ENCODE measurements at regions not wholly inside any gene's neighbourhood (a gene's known extent, or its start where the extent isn't known, plus 50 kb on each side); places are given as distances from the start of the nearest gene placed in this dataset.

DNA sequence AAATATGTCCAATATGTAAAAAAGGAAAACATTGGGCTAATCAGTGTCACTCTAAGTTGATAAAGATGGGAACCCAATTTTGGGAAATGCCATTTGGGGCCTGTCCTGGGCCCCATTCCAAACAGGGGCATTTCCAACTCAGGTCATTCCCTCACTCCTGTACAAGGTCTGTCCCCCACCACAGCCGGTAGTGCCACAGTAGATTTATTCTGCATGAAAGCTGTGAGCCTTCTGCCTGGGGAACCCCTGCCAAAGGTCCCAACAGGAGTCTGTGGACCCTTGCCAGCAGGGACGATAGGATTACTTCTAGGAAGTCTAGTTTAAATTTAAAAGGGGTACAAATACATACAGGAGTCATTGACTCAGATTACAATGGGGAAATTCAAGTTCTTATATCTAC is 317.6 kb upstream of the GNPDA2 start:
- Histone ChIP-seq H3K36me3 (ENCODE audit: control insufficient read depth, insufficient read depth, low read length) (no peaks in the 10 kb centered on the region), H3K9ac (ENCODE audit: low read depth, low read length) (no peak overlapping the region), H3K27ac (ENCODE audit: low read depth, low read length) (no peak overlapping the region)

GRCh38 chr4:45036677-45037076 is 310.3 kb upstream of the GNPDA2 start:
- no peak overlapping the region for H3K9ac ChIP-seq (ENCODE audit: low read depth, low read length)
- no peaks in the 10 kb centered on the region for H3K36me3 ChIP-seq (ENCODE audit: control insufficient read depth, insufficient read depth, low read length)
- no peak overlapping the region for H3K4me3 ChIP-seq (ENCODE audit: low read depth, low read length)

More for the DNA sequence above, 317.6 kb upstream of the GNPDA2 start:
- no peaks in the 10 kb centered on the region for H3K4me1 ChIP-seq (ENCODE audit: control insufficient read depth, insufficient read depth, low read length)
- H3K4me3 ChIP-seq (ENCODE audit: low read depth, low read length): no peak overlapping the region
- peaks cover 20% of the 10 kb centered on the region; the same call in 1 of the 2 replicates for H3K9me3 ChIP-seq (ENCODE audit: control insufficient read depth, insufficient read depth, low read length)
- no peaks in the 10 kb centered on the region for H3K27me3 ChIP-seq (ENCODE audit: control insufficient read depth, insufficient read depth, low read length)

DNA sequence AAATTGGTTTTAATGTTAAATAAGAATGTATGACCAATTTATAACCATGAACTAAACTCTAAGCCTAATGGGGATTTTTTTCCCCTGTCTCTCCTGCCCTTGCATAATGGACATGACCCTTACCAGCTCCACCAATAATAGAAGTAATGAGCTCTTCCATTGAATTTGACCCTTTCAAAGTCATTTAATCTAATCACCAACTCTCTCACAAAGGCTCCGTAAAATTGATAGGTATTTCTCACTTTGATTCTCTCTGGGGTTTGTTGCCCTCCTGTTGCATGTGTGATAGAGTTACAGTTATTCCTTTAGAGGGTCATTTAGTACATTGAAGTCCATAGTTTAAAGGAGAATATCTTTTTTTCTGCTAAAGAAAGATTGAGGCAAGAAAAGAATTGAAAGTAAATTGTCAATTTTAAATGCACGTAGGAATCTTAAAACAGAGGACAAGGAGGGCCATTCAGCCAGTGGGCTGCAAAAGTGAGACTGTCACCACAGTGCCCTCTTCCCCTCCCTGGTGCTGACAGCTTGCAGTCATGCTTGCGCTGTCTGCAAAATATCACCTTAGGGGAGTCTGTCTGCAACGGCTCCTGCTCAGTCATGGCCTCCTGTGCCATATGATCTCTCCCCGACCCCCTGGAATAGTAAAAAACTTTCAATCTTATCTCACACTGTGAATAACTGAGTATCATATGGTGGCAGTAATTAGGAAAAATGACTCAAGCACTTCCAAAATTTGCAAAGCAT is 307.5 kb upstream of the GNPDA2 start:
- H3K4me3 ChIP-seq (ENCODE audit: low read depth, low read length): no peak overlapping the region
- no peak overlapping the region for H3K27ac ChIP-seq (ENCODE audit: low read depth, low read length)
- H3K9me3 ChIP-seq (ENCODE audit: control insufficient read depth, insufficient read depth, low read length): no peaks in the 10 kb centered on the region
- H3K36me3 ChIP-seq (ENCODE audit: control insufficient read depth, insufficient read depth, low read length): no peaks in the 10 kb centered on the region
- H3K9ac ChIP-seq (ENCODE audit: low read depth, low read length): no peak overlapping the region
- no peaks in the 10 kb centered on the region for H3K27me3 ChIP-seq (ENCODE audit: control insufficient read depth, insufficient read depth, low read length)
- H3K4me1 ChIP-seq (ENCODE audit: control insufficient read depth, insufficient read depth, low read length): peaks cover 15% of the 10 kb centered on the region

More at GRCh38 chr4:45036677-45037076, 310.3 kb upstream of the GNPDA2 start:
- H3K27me3 ChIP-seq (ENCODE audit: control insufficient read depth, insufficient read depth, low read length): no peaks in the 10 kb centered on the region
- peaks cover 15% of the 10 kb centered on the region for H3K4me1 ChIP-seq (ENCODE audit: control insufficient read depth, insufficient read depth, low read length)
- H3K9me3 ChIP-seq (ENCODE audit: control insufficient read depth, insufficient read depth, low read length): peaks cover 3% of the 10 kb centered on the region; the same call in 1 of the 2 replicates
- peak overlapping the region; percentile 64 for H3K27ac ChIP-seq (ENCODE audit: low read depth, low read length)

DNA sequence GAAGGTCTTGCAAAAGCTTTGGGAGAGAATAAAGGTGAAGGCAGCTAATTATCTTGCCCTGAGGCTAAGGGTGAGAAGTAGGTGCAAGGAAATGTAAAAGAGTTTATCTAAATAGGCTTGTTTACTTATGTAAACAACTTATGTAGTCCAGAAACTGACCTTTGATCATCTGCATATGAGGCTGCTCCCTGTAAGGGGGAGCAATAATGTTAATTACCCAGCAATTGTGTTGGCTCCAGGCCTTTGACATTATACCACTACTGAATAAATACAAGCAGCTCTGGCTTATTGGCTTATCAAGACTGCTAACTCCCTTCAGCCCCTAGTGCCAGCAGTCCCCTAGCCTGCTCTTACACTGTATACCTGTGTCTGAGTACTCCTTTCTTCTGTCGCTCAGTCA is 303.7 kb upstream of the GNPDA2 start:
- no peak overlapping the region for H3K27ac ChIP-seq (ENCODE audit: low read depth, low read length)
- H3K4me1 ChIP-seq (ENCODE audit: control insufficient read depth, insufficient read depth, low read length): peaks cover 3% of the 10 kb centered on the region; the same call in 1 of the 2 replicates
- H3K9me3 ChIP-seq (ENCODE audit: control insufficient read depth, insufficient read depth, low read length): no peaks in the 10 kb centered on the region
- no peaks in the 10 kb centered on the region for H3K27me3 ChIP-seq (ENCODE audit: control insufficient read depth, insufficient read depth, low read length)
- no peak overlapping the region for H3K4me3 ChIP-seq (ENCODE audit: low read depth, low read length)
- no peak overlapping the region for H3K9ac ChIP-seq (ENCODE audit: low read depth, low read length)
- H3K36me3 ChIP-seq (ENCODE audit: control insufficient read depth, insufficient read depth, low read length): no peaks in the 10 kb centered on the region

DNA sequence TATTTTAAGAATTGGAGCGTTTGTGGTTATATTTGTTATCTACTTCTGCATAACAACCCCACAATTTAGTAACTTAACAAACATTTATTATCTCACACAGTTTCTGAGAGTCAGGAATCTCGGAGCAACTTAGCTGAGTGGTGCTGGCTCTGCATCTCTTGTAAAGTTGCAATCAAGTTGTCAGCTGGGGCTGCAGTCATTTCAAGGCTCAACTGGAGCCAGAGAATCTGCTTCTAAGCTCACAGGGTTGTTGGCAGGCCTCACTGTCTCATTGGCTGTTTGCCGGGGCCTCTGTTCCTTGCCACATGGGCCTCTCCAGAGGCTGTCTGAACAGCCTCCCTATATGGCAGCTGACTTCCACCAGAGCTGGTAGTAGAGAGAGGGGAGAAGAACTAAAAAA is 281.2 kb upstream of the GNPDA2 start:
- Histone ChIP-seq H3K9me3 (ENCODE audit: control insufficient read depth, insufficient read depth, low read length) (no peaks in the 10 kb centered on the region), H3K27ac (ENCODE audit: low read depth, low read length) (no peak overlapping the region), H3K4me1 (ENCODE audit: control insufficient read depth, insufficient read depth, low read length) (peaks cover 16% of the 10 kb centered on the region), H3K4me3 (ENCODE audit: low read depth, low read length) (no peak overlapping the region), H3K27me3 (ENCODE audit: control insufficient read depth, insufficient read depth, low read length) (no peaks in the 10 kb centered on the region), H3K9ac (ENCODE audit: low read depth, low read length) (no peak overlapping the region), H3K36me3 (ENCODE audit: control insufficient read depth, insufficient read depth, low read length) (no peaks in the 10 kb centered on the region)

GRCh38 chr4:45006078-45006477 is 279.7 kb upstream of the GNPDA2 start:
- Histone ChIP-seq H3K27me3 (ENCODE audit: control insufficient read depth, insufficient read depth, low read length) (no peaks in the 10 kb centered on the region), H3K4me1 (ENCODE audit: control insufficient read depth, insufficient read depth, low read length) (peaks cover 5% of the 10 kb centered on the region; the same call in 1 of the 2 replicates), H3K36me3 (ENCODE audit: control insufficient read depth, insufficient read depth, low read length) (no peaks in the 10 kb centered on the region), H3K9ac (ENCODE audit: low read depth, low read length) (no peak overlapping the region), H3K27ac (ENCODE audit: low read depth, low read length) (no peak overlapping the region), H3K4me3 (ENCODE audit: low read depth, low read length) (no peak overlapping the region), H3K9me3 (ENCODE audit: control insufficient read depth, insufficient read depth, low read length) (no peaks in the 10 kb centered on the region)

- no peaks in the 10 kb centered on the region for H3K9me3 ChIP-seq (ENCODE audit: control insufficient read depth, insufficient read depth, low read length)
- H3K27ac ChIP-seq (ENCODE audit: low read depth, low read length): peak overlapping the region; percentile 45
- no peak overlapping the region for H3K4me3 ChIP-seq (ENCODE audit: low read depth, low read length)
- peaks cover 5% of the 10 kb centered on the region; the same call in 1 of the 2 replicates for H3K4me1 ChIP-seq (ENCODE audit: control insufficient read depth, insufficient read depth, low read length)
- H3K27me3 ChIP-seq (ENCODE audit: control insufficient read depth, insufficient read depth, low read length): no peaks in the 10 kb centered on the region
- H3K36me3 ChIP-seq (ENCODE audit: control insufficient read depth, insufficient read depth, low read length): no peaks in the 10 kb centered on the region
- H3K9ac ChIP-seq (ENCODE audit: low read depth, low read length): no peak overlapping the region
Measured at GRCh38 chr4:45004847-45005565, 278.6 kb upstream of the GNPDA2 start.

GRCh38 chr4:45004326-45004725 is 278.0 kb upstream of the GNPDA2 start:
- Histone ChIP-seq H3K27ac (ENCODE audit: low read depth, low read length) (no peak overlapping the region), H3K9ac (ENCODE audit: low read depth, low read length) (no peak overlapping the region), H3K36me3 (ENCODE audit: control insufficient read depth, insufficient read depth, low read length) (no peaks in the 10 kb centered on the region), H3K9me3 (ENCODE audit: control insufficient read depth, insufficient read depth, low read length) (no peaks in the 10 kb centered on the region), H3K4me1 (ENCODE audit: control insufficient read depth, insufficient read depth, low read length) (peaks cover 5% of the 10 kb centered on the region; the same call in 1 of the 2 replicates), H3K27me3 (ENCODE audit: control insufficient read depth, insufficient read depth, low read length) (no peaks in the 10 kb centered on the region), H3K4me3 (ENCODE audit: low read depth, low read length) (no peak overlapping the region)

DNA sequence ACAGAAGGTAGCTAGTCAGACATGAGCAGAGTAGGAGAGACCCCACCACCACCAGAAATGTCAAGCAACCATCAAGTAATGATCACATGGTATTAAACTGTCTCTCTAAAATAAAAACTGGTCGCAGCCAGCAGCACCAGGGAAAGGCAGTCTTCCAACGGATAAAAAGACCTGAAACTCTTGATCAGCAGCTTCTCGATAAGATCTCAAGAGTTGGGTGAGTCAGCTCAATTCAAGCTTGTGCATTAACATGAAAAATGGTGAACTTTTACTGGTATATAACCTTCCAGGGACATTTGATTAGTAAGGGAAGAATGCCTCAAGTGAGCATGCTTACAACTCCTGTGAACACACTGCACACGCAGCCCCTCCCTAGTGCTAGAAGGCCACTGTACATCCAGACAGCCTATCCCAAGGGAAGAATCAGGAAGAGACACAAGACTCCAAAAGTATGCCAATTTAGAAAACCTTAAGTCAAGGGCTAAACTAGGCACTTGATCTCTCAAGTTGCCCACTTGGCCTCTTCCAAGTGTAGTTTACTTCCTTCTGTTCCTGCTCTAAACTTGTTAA is 270.0 kb upstream of the GNPDA2 start:
- H3K4me3 ChIP-seq (ENCODE audit: low read depth, low read length): no peak overlapping the region
- no peaks in the 10 kb centered on the region for H3K4me1 ChIP-seq (ENCODE audit: control insufficient read depth, insufficient read depth, low read length)
- H3K36me3 ChIP-seq (ENCODE audit: control insufficient read depth, insufficient read depth, low read length): no peaks in the 10 kb centered on the region
- no peaks in the 10 kb centered on the region for H3K9me3 ChIP-seq (ENCODE audit: control insufficient read depth, insufficient read depth, low read length)
- H3K27me3 ChIP-seq (ENCODE audit: control insufficient read depth, insufficient read depth, low read length): no peaks in the 10 kb centered on the region
- no peak overlapping the region for H3K9ac ChIP-seq (ENCODE audit: low read depth, low read length)
- H3K27ac ChIP-seq (ENCODE audit: low read depth, low read length): no peak overlapping the region

DNA sequence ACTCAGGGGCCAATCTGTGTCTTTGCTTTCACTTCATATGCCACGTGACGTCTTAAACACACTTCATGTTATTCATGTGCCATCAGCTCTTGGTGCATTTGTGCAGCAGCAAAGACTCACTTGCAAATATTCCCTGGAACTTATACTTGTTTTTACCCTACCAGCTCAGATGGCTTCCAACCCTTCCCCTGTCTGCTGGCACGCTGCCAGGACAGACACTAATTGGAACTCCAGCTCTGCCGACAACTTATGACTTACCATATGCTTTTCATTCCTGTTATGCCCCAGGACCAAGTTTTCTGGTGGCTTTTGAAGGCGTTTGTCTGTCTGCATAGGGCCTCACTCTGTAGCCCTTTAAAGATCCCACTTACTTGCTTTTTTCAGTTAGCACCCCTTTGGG is 261.7 kb upstream of the GNPDA2 start:
- no peaks in the 10 kb centered on the region for H3K27me3 ChIP-seq (ENCODE audit: control insufficient read depth, insufficient read depth, low read length)
- H3K4me3 ChIP-seq (ENCODE audit: low read depth, low read length): no peak overlapping the region
- H3K9me3 ChIP-seq (ENCODE audit: control insufficient read depth, insufficient read depth, low read length): peaks cover 3% of the 10 kb centered on the region; the same call in 1 of the 2 replicates
- no peaks in the 10 kb centered on the region for H3K36me3 ChIP-seq (ENCODE audit: control insufficient read depth, insufficient read depth, low read length)
- no peak overlapping the region for H3K27ac ChIP-seq (ENCODE audit: low read depth, low read length)
- H3K4me1 ChIP-seq (ENCODE audit: control insufficient read depth, insufficient read depth, low read length): no peaks in the 10 kb centered on the region
- no peak overlapping the region for H3K9ac ChIP-seq (ENCODE audit: low read depth, low read length)

DNA sequence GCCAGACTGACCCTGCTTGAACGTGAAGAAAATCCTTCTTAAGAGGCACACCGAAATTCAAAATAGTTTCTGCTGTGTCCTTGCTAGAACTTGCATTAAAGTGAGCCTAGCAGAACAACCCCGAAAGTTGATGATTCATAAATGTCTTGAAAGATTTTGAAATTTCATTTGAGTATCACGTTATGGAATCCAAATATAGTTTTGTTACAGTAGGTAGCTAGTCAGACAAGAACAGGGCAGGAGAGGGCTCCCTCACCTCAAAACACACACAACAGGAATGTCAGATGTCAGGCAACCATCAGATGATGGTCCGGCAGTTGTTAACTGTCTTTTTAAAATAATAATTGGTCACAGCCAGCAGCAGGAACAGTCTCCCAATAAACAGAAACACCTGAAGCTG is 259.6 kb upstream of the GNPDA2 start:
- H3K36me3 ChIP-seq (ENCODE audit: control insufficient read depth, insufficient read depth, low read length): no peaks in the 10 kb centered on the region
- H3K4me1 ChIP-seq (ENCODE audit: control insufficient read depth, insufficient read depth, low read length): no peaks in the 10 kb centered on the region
- H3K9ac ChIP-seq (ENCODE audit: low read depth, low read length): no peak overlapping the region
- H3K4me3 ChIP-seq (ENCODE audit: low read depth, low read length): no peak overlapping the region
- no peak overlapping the region for H3K27ac ChIP-seq (ENCODE audit: low read depth, low read length)
- H3K9me3 ChIP-seq (ENCODE audit: control insufficient read depth, insufficient read depth, low read length): peaks cover 3% of the 10 kb centered on the region; the same call in 1 of the 2 replicates
- H3K27me3 ChIP-seq (ENCODE audit: control insufficient read depth, insufficient read depth, low read length): no peaks in the 10 kb centered on the region

All from HUES48 (cell line).